Renal pelvis (tissue), 1 donor: ENCODE measurements at regions not wholly inside any gene's neighbourhood (a gene's known extent, or its start where the extent isn't known, plus 50 kb on each side); places are given as distances from the start of the nearest gene placed in this dataset.
"Not testable (repeated sequence)": the region's sequence is repeated elsewhere in the genome, so short reads cannot be mapped to it uniquely, and the experiment has no call there.

Experiments
- DNase-seq: peaks from one replicate; pipeline ENCODE4 v3.0.0-alpha.2; 2013

GRCh38 chr3:94846251-94846650, 783.4 kb downstream of the NSUN3 start:
- DNase-seq = not testable (repeated sequence)

- DNase-seq = peak; percentile 9
Measured at GRCh38 chr3:94862703-94863102, 799.8 kb downstream of the NSUN3 start.

- DNase-seq = no peak
Measured at GRCh38 chr3:94869059-94869547, 806.2 kb downstream of the NSUN3 start.

- no peak for DNase-seq
Measured at GRCh38 chr3:94873751-94874150, 810.9 kb downstream of the NSUN3 start.

GRCh38 chr3:94875149-94875548, 812.3 kb downstream of the NSUN3 start:
- DNase-seq = no peak

GRCh38 chr3:94887065-94887464, 824.2 kb downstream of the NSUN3 start:
- DNase-seq = no peak

GRCh38 chr3:94896994-94897393, 834.1 kb downstream of the NSUN3 start:
- DNase-seq = no peak

GRCh38 chr3:94904156-94904674, 841.4 kb downstream of the NSUN3 start:
- DNase-seq = no peak

GRCh38 chr3:94909726-94910125, 846.9 kb downstream of the NSUN3 start:
- DNase-seq = no peak

GRCh38 chr3:94912656-94913055, 849.8 kb downstream of the NSUN3 start:
- no peak for DNase-seq

GRCh38 chr3:94927175-94927574, 864.3 kb downstream of the NSUN3 start:
- DNase-seq = no peak

- DNase-seq = no peak
Measured at GRCh38 chr3:94928921-94929320, 866.1 kb downstream of the NSUN3 start.

GRCh38 chr3:94935738-94936580, 873.1 kb downstream of the NSUN3 start:
- DNase-seq = no peak

- DNase-seq = no peak
Measured at GRCh38 chr3:94937980-94938379, 875.1 kb downstream of the NSUN3 start.

GRCh38 chr3:94946683-94947082, 883.8 kb downstream of the NSUN3 start:
- DNase-seq = no peak

- DNase-seq = no peak
Measured at GRCh38 chr3:94961423-94962100, 898.7 kb downstream of the NSUN3 start.

GRCh38 chr3:94965867-94966475, 903.1 kb downstream of the NSUN3 start:
- DNase-seq = no peak

- no peak for DNase-seq
Measured at GRCh38 chr3:94967196-94967595, 904.3 kb downstream of the NSUN3 start.

- DNase-seq = no peak
Measured at GRCh38 chr3:94968519-94968918, 905.7 kb downstream of the NSUN3 start.

GRCh38 chr3:94972066-94972465, 909.2 kb downstream of the NSUN3 start:
- no peak for DNase-seq

GRCh38 chr3:94978084-94978483, 915.2 kb downstream of the NSUN3 start:
- no peak for DNase-seq

- DNase-seq = no peak
Measured at GRCh38 chr3:94985778-94986177, 922.9 kb downstream of the NSUN3 start.
